HUES6 (cell line): ENCODE measurements at regions not wholly inside any gene's neighbourhood (a gene's known extent, or its start where the extent isn't known, plus 50 kb on each side); places are given as distances from the start of the nearest gene placed in this dataset.

Experiments used
- H3K27ac ChIP-seq: 2 replicates; pipeline ENCODE4 v1.7.0; 2013; ENCODE audit warnings: low read depth, mild to moderate bottlenecking, low read length, inconsistent platforms
- H3K27me3 ChIP-seq: 2 replicates; pipeline ENCODE4 v1.6.1; 2013; ENCODE audit warnings: low read length; ENCODE audit not compliant: control insufficient read depth, insufficient read depth
- H3K36me3 ChIP-seq: 2 replicates; pipeline ENCODE4 v1.6.1; 2013; ENCODE audit warnings: low read length; ENCODE audit not compliant: control insufficient read depth, insufficient read depth
- H3K4me1 ChIP-seq: 2 replicates; pipeline ENCODE4 v1.6.1; 2013; ENCODE audit warnings: low read length; ENCODE audit not compliant: control insufficient read depth, insufficient read depth
- H3K4me3 ChIP-seq: 2 replicates; pipeline ENCODE4 v1.5.1; 2013; ENCODE audit warnings: low read depth, low read length
- H3K9ac ChIP-seq: one replicate; pipeline ENCODE4 v1.6.1; 2013; ENCODE audit warnings: mild to moderate bottlenecking, low read length
- H3K9me3 ChIP-seq: 2 replicates; pipeline ENCODE4 v1.6.1; 2013; ENCODE audit warnings: low read depth, low read length; ENCODE audit not compliant: control insufficient read depth, insufficient read depth

DNA sequence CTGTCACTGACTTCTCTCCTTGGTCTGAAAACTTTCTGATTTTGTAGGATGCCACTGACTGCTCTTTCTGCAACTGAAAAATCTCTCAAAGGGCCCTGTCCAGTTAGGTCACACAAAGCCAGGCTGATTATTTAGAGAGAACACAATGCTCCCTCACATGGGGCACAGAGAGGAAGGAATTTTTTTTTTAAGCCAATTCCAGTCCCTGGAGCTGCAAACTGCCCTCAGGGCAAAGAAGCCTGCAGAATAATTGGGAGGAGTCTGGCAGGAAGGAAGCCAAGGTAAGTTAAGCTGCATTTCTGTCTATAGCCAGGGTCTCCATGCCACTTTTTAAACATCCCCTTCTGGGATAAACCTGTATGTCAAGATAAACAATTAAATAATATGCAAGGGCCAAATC, 305.5 kb downstream of the ZSWIM6 start:
- H3K9ac ChIP-seq: no peak overlapping the region
- no peaks in the 10 kb centered on the region for H3K27me3 ChIP-seq
- H3K4me3 ChIP-seq: no peak overlapping the region
- no peak overlapping the region for H3K27ac ChIP-seq
- no peaks in the 10 kb centered on the region for H3K9me3 ChIP-seq
- no peaks in the 10 kb centered on the region for H3K36me3 ChIP-seq
- peaks cover 11% of the 10 kb centered on the region for H3K4me1 ChIP-seq

DNA sequence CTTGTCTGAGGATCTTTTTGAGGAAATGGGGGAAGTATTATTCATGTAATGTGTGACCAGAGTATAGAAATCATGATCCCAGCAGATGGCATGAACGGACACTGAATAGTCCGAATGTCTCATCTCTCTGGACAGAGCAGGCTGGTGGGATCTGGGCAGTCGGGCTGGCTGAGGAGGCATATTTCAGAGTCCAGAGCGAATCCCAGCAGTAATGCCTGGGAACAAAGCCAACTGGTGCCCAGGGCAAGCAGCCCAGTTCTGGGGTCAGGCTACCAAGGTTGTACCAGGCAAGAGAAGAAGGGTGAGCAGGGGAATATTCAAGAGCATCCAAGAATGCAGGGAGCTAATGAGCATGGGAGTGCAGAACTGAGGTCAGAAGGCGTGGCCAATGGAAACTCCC, 306.4 kb downstream of the ZSWIM6 start:
- Histone ChIP-seq H3K27me3 (no peaks in the 10 kb centered on the region), H3K36me3 (no peaks in the 10 kb centered on the region), H3K27ac (no peak overlapping the region), H3K4me3 (no peak overlapping the region), H3K9ac (no peak overlapping the region), H3K9me3 (no peaks in the 10 kb centered on the region), H3K4me1 (peaks cover 11% of the 10 kb centered on the region)

DNA sequence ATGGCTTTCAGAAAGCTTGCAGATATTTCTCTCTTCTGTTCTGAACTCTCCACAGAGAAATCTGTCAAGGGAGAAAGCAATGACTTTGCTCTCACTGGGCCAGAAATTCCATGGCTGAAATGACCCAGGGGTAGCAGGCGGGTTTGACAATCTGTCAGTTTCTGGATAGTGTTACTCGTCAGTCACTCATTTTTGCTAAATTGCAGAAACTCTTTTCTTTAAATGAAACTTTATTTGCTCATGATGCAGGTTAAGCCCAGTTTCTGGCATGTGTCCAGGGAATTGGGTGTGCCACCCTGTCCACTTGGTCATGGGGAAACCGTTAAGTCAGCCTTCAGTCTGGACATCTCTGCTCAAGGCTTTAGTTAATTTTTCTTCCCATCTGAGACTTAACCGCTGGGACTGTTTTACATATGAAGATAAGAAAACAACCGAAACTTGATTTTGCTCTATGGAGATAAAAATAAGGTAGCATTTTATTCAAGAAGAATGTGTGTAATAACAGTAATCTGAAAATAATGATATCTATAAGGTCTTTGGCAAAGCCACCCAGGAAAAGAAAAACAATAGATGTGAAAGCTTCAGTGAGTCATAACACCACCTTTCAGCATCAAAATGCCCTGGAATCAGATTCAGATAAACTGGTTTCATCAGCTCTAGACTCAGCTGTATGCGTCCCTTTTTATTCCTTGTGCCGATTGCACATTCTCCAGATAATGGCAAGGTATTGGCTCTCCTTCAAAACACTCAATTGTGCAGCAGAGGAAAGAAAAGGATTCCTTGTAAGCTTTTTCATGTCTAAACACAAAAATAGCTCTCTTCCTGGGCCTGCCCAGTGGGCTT, 308.3 kb downstream of the ZSWIM6 start:
- Histone ChIP-seq H3K27me3 (no peaks in the 10 kb centered on the region), H3K4me3 (no peak overlapping the region), H3K36me3 (no peaks in the 10 kb centered on the region), H3K4me1 (peaks cover 11% of the 10 kb centered on the region), H3K9ac (no peak overlapping the region), H3K27ac (no peak overlapping the region), H3K9me3 (no peaks in the 10 kb centered on the region)

DNA sequence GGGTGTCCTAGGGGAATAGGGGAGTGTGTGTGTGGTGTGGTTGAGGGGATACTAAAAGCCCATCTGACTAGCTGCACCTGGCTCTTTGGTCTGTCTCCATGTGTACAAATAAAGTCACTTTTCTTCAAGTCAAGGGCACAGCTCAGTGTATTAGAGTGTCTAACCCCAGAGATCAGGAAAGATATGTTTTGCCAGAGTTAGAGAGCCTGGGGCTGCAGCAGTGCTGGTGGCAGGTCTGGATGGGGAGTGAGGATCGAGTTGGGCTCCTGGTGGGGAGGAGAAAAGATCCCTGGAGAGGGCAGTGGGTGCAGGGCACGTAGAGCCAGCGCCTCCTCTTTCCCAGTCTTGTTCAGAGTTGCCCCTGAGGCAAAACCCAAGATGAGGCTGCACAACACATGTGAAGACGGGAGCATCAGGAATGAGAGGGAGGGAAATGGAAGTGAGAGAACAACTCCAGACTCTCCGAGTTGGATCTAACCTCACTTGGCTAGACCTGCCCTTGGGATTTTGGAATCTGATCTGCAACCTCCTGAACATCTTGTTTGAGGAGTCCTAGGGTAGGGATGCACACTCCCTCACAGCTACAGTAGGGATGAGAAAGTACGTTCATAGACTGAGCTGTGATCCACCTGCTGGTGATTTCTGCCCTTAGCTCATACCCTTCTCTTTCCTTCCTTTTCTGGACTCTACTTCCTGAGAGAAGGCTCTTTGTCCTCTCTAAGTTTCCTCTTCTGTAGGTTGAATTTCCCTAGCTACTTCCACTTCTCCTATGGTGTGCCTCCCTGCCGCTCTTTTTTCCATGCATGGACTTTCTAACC, 309.9 kb downstream of the ZSWIM6 start:
- peaks cover 10% of the 10 kb centered on the region for H3K4me1 ChIP-seq
- H3K9ac ChIP-seq: no peak overlapping the region
- no peaks in the 10 kb centered on the region for H3K9me3 ChIP-seq
- no peak overlapping the region for H3K4me3 ChIP-seq
- no peaks in the 10 kb centered on the region for H3K27me3 ChIP-seq
- H3K36me3 ChIP-seq: no peaks in the 10 kb centered on the region
- H3K27ac ChIP-seq: no peak overlapping the region

DNA sequence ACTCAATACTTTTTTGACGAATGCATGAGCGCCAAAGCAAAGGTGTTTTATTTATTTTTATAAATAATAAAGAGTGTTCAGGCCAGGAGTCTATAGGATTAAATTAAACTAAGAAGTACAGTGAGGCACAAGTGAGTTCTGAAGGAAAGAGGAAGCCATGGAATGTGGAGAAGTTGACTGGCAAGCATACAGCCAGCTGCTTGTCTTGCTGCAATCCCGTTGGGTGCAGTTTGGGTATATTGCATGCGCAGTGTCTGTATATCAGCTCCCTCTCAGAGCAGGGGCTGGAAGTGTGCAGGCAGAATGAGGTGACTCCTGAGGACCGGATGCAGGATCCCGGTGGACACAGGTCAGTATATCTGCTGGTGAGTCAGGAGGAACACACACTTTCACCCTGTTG, 315.6 kb downstream of the ZSWIM6 start:
- Histone ChIP-seq H3K9ac (no peak overlapping the region), H3K9me3 (no peaks in the 10 kb centered on the region), H3K4me1 (no peaks in the 10 kb centered on the region), H3K36me3 (no peaks in the 10 kb centered on the region), H3K27me3 (no peaks in the 10 kb centered on the region), H3K4me3 (no peak overlapping the region), H3K27ac (no peak overlapping the region)

DNA sequence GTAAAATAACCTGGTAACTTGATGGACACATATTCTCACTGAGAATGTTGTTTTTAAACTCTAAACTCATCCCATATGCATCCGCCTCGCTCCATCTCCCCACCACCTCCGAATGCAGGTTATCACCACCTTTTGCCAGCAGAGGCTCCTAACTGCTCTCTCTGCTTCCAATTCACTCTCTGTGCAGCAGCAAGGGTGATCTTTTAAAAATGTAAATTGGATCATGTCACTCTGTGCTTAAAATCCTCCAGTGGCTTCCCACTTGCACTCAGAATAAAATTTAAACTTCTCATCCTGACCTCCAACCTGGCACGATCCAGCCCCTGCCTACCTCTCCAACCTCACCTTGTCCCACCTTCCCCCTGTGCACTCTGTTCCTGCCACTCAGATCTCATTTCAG, 317.2 kb downstream of the ZSWIM6 start:
- no peaks in the 10 kb centered on the region for H3K36me3 ChIP-seq
- H3K27ac ChIP-seq: no peak overlapping the region
- no peak overlapping the region for H3K4me3 ChIP-seq
- no peaks in the 10 kb centered on the region for H3K27me3 ChIP-seq
- H3K4me1 ChIP-seq: no peaks in the 10 kb centered on the region
- H3K9me3 ChIP-seq: no peaks in the 10 kb centered on the region
- no peak overlapping the region for H3K9ac ChIP-seq

DNA sequence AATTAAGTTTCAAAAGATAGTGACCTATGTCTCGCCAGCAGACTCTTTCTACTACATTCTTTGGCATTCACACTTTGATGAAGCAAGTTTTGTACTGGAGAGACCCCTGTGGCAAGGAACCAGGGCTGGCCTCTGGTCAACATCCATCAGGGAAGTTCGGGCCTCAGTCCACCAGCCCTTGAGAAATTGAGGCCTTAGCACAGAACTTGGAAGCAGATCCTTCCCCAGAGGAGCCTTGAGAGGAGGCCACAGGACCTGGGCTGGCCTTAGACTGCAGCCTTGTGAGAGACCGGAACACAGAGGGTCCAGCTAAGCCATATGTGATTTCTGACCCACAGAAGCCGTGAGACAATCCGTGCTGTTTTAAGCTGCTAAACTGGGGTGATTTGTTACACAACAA, 317.9 kb downstream of the ZSWIM6 start:
- Histone ChIP-seq H3K36me3 (no peaks in the 10 kb centered on the region), H3K27ac (no peak overlapping the region), H3K27me3 (no peaks in the 10 kb centered on the region), H3K9me3 (no peaks in the 10 kb centered on the region), H3K4me3 (no peak overlapping the region), H3K9ac (no peak overlapping the region), H3K4me1 (no peaks in the 10 kb centered on the region)

DNA sequence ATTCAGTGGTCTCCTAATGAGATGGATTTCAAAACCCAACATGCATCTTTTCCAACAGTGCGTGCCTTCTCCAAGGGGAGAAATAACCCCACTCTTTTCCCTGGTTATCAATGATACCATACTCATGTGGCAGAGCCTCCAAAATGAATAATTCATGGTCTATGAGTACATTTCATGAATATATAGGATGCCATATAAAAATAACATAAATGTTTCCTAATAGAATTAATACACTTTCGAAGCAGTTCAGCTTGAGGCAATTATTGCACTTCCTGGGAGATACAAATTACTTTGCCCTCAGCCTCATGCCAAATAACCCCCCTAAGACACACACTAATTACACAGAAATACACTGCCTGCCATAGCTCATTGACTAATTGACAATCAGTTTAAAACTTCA, 318.6 kb downstream of the ZSWIM6 start:
- Histone ChIP-seq H3K27ac (no peak overlapping the region), H3K36me3 (no peaks in the 10 kb centered on the region), H3K9me3 (no peaks in the 10 kb centered on the region), H3K9ac (no peak overlapping the region), H3K4me3 (no peak overlapping the region), H3K4me1 (no peaks in the 10 kb centered on the region; the same call in 1 of the 2 replicates), H3K27me3 (no peaks in the 10 kb centered on the region)

DNA sequence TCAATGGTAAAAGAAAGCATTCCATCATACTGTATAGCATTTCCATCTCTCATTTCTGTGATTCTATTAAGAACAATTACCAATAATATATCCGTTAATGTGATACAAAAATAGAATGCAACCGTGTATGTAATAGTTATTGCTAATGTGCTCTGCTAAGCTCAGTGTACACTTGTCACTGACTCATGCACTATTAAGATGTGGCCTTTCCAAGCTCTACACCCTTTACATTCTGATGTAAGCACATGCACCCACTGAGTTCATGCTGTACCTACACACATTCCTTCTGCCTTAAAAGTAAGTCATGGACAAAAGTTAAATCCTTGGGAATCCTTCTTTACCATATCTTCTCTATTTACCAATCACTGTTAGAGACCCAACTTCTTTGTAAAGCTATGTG, 319.1 kb downstream of the ZSWIM6 start:
- no peaks in the 10 kb centered on the region; the same call in 1 of the 2 replicates for H3K4me1 ChIP-seq
- H3K4me3 ChIP-seq: no peak overlapping the region
- no peak overlapping the region for H3K27ac ChIP-seq
- no peaks in the 10 kb centered on the region for H3K9me3 ChIP-seq
- H3K27me3 ChIP-seq: no peaks in the 10 kb centered on the region
- no peak overlapping the region for H3K9ac ChIP-seq
- H3K36me3 ChIP-seq: no peaks in the 10 kb centered on the region

DNA sequence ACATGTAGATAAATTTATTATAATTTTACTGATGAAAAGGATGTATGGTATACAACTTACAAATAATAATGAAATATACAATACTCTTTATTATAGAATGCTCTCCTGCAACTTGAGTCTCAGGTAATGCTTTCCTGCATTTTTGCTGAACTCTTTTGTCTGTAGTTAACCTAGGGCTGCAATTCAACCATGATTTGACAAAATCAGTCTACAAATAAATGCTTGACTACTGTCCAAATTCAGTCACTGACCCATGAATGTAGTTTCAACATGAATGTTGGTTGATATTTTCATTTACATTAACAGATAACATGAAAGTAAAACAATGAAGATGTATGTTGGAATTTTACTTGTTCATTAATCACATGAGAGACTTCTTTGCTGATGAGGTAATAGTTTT, 320.9 kb downstream of the ZSWIM6 start:
- Histone ChIP-seq H3K4me3 (no peak overlapping the region), H3K27ac (no peak overlapping the region), H3K36me3 (no peaks in the 10 kb centered on the region), H3K27me3 (no peaks in the 10 kb centered on the region), H3K4me1 (no peaks in the 10 kb centered on the region; the same call in 1 of the 2 replicates), H3K9me3 (no peaks in the 10 kb centered on the region), H3K9ac (no peak overlapping the region)
